ENCODE measurements at regions not wholly inside any gene's neighbourhood (a gene's known extent, or its start where the extent isn't known, plus 50 kb on each side); places are given as distances from the start of the nearest gene placed in this dataset.

GRCh38 chr16:73794994-73795393 is 501.6 kb upstream of the PSMD7 start:
- POLR2A ChIA-PET: no interaction called here
- no peaks in the 10 kb centered on the region for H3K36me3 Mint-ChIP-seq
- no peak overlapping the region for H3K27ac Mint-ChIP-seq

GRCh38 chr16:73793871-73794437 is 502.7 kb upstream of the PSMD7 start:
- ATAC-seq (ENCODE audit: low read depth): no peak
- POLR2A ChIA-PET: no interaction called here
- H3K9me3 Mint-ChIP-seq: no peaks in the 10 kb centered on the region
- no peaks in the 10 kb centered on the region for H3K36me3 Mint-ChIP-seq
- H3K27me3 Mint-ChIP-seq: no peaks in the 10 kb centered on the region
- no peaks in the 10 kb centered on the region for H3K4me1 Mint-ChIP-seq
- no peak for DNase-seq
- H3K4me3 Mint-ChIP-seq: no peak overlapping the region
- H3K27ac Mint-ChIP-seq: no peak overlapping the region

More at GRCh38 chr16:73794994-73795393, 501.6 kb upstream of the PSMD7 start:
- H3K27me3 Mint-ChIP-seq: no peaks in the 10 kb centered on the region
- H3K9me3 Mint-ChIP-seq: no peaks in the 10 kb centered on the region
- H3K4me3 Mint-ChIP-seq: no peak overlapping the region
- H3K4me1 Mint-ChIP-seq: no peaks in the 10 kb centered on the region
- DNase-seq (no peak), ATAC-seq (ENCODE audit: low read depth) (no peak)

GRCh38 chr16:73793260-73793659 is 503.4 kb upstream of the PSMD7 start:
- DNase-seq (no peak), ATAC-seq (ENCODE audit: low read depth) (no peak)
- no peak overlapping the region for H3K4me3 Mint-ChIP-seq
- no peaks in the 10 kb centered on the region for H3K36me3 Mint-ChIP-seq
- H3K27me3 Mint-ChIP-seq: no peaks in the 10 kb centered on the region
- H3K9me3 Mint-ChIP-seq: peaks cover 2% of the 10 kb centered on the region
- no peak overlapping the region for H3K27ac Mint-ChIP-seq
- POLR2A ChIA-PET: no interaction called here
- no peaks in the 10 kb centered on the region for H3K4me1 Mint-ChIP-seq

GRCh38 chr16:73792199-73793020 is 504.2 kb upstream of the PSMD7 start:
- H3K9me3 Mint-ChIP-seq: peaks cover 2% of the 10 kb centered on the region
- no peaks in the 10 kb centered on the region for H3K4me1 Mint-ChIP-seq
- no peaks in the 10 kb centered on the region for H3K27me3 Mint-ChIP-seq
- no peak overlapping the region for H3K27ac Mint-ChIP-seq
- POLR2A ChIA-PET: no interaction called here
- DNase-seq (no peak), ATAC-seq (ENCODE audit: low read depth) (no peak)
- no peaks in the 10 kb centered on the region for H3K36me3 Mint-ChIP-seq
- H3K4me3 Mint-ChIP-seq: no peak overlapping the region

- Mint-ChIP-seq H3K4me1 (no peaks in the 10 kb centered on the region), H3K27me3 (no peaks in the 10 kb centered on the region), H3K9me3 (peaks cover 5% of the 10 kb centered on the region), H3K4me3 (no peak overlapping the region), H3K36me3 (no peaks in the 10 kb centered on the region), H3K27ac (no peak overlapping the region)
- no peak for DNase-seq
- POLR2A ChIA-PET: no interaction called here
- ATAC-seq (ENCODE audit: low read depth): no peak
Observed at GRCh38 chr16:73781297-73781696, 515.3 kb upstream of the PSMD7 start.

GRCh38 chr16:73778887-73779286 is 517.7 kb upstream of the PSMD7 start:
- H3K27me3 Mint-ChIP-seq: no peaks in the 10 kb centered on the region

GRCh38 chr16:73775841-73776388 is 520.7 kb upstream of the PSMD7 start:
- Mint-ChIP-seq H3K4me3 (no peak overlapping the region), H3K36me3 (no peaks in the 10 kb centered on the region), H3K27ac (no peak overlapping the region), H3K9me3 (no peaks in the 10 kb centered on the region), H3K4me1 (no peaks in the 10 kb centered on the region), H3K27me3 (no peaks in the 10 kb centered on the region)
- POLR2A ChIA-PET: no interaction called here
- ATAC-seq (ENCODE audit: low read depth) (no peak), DNase-seq (no peak)

More at GRCh38 chr16:73778887-73779286, 517.7 kb upstream of the PSMD7 start:
- DNase-seq (no peak), ATAC-seq (ENCODE audit: low read depth) (no peak)
- H3K27ac Mint-ChIP-seq: no peak overlapping the region
- POLR2A ChIA-PET: no interaction called here
- no peaks in the 10 kb centered on the region for H3K36me3 Mint-ChIP-seq
- no peak overlapping the region for H3K4me3 Mint-ChIP-seq
- no peaks in the 10 kb centered on the region for H3K4me1 Mint-ChIP-seq
- peaks cover 2% of the 10 kb centered on the region for H3K9me3 Mint-ChIP-seq

GRCh38 chr16:73771196-73772064 is 525.2 kb upstream of the PSMD7 start:
- DNase-seq: no peak
- Mint-ChIP-seq H3K4me3 (no peak overlapping the region), H3K4me1 (no peaks in the 10 kb centered on the region), H3K36me3 (no peaks in the 10 kb centered on the region), H3K9me3 (no peaks in the 10 kb centered on the region), H3K27me3 (no peaks in the 10 kb centered on the region), H3K27ac (no peak overlapping the region)
- ATAC-seq (ENCODE audit: low read depth): no peak
- POLR2A ChIA-PET: no interaction called here

- H3K36me3 Mint-ChIP-seq: no peaks in the 10 kb centered on the region
- peaks cover 2% of the 10 kb centered on the region for H3K9me3 Mint-ChIP-seq
- H3K4me1 Mint-ChIP-seq: no peaks in the 10 kb centered on the region
- ATAC-seq (ENCODE audit: low read depth) (no peak), DNase-seq (no peak)
- no peaks in the 10 kb centered on the region for H3K27me3 Mint-ChIP-seq
- POLR2A ChIA-PET: no interaction called here
- H3K4me3 Mint-ChIP-seq: no peak overlapping the region
- H3K27ac Mint-ChIP-seq: no peak overlapping the region
Observed at GRCh38 chr16:73768786-73769203, 527.8 kb upstream of the PSMD7 start.

- no peak overlapping the region for H3K4me3 Mint-ChIP-seq
- POLR2A ChIA-PET: no interaction called here
Observed at GRCh38 chr16:73764321-73764720, 532.3 kb upstream of the PSMD7 start.

GRCh38 chr16:73756289-73757178 is 540.1 kb upstream of the PSMD7 start:
- no peaks in the 10 kb centered on the region for H3K27me3 Mint-ChIP-seq
- H3K4me3 Mint-ChIP-seq: no peak overlapping the region
- DNase-seq (no peak), ATAC-seq (ENCODE audit: low read depth) (no peak)
- POLR2A ChIA-PET: no interaction called here
- no peaks in the 10 kb centered on the region for H3K4me1 Mint-ChIP-seq
- no peak overlapping the region for H3K27ac Mint-ChIP-seq
- no peaks in the 10 kb centered on the region for H3K36me3 Mint-ChIP-seq
- H3K9me3 Mint-ChIP-seq: peaks cover 7% of the 10 kb centered on the region

More at GRCh38 chr16:73764321-73764720, 532.3 kb upstream of the PSMD7 start:
- DNase-seq (no peak), ATAC-seq (ENCODE audit: low read depth) (no peak)
- Mint-ChIP-seq H3K27me3 (no peaks in the 10 kb centered on the region), H3K36me3 (no peaks in the 10 kb centered on the region), H3K4me1 (no peaks in the 10 kb centered on the region), H3K27ac (no peak overlapping the region), H3K9me3 (peaks cover 4% of the 10 kb centered on the region)

- POLR2A ChIA-PET: no interaction called here
- Mint-ChIP-seq H3K9me3 (peaks cover 5% of the 10 kb centered on the region), H3K4me3 (no peak overlapping the region), H3K27ac (no peak overlapping the region), H3K4me1 (no peaks in the 10 kb centered on the region), H3K27me3 (no peaks in the 10 kb centered on the region), H3K36me3 (no peaks in the 10 kb centered on the region)
- no peak for ATAC-seq (ENCODE audit: low read depth)
- no peak for DNase-seq
Observed at GRCh38 chr16:73753931-73754330, 542.7 kb upstream of the PSMD7 start.

- no peaks in the 10 kb centered on the region for H3K27me3 Mint-ChIP-seq
- DNase-seq (no peak), ATAC-seq (ENCODE audit: low read depth) (no peak)
- H3K36me3 Mint-ChIP-seq: no peaks in the 10 kb centered on the region
- POLR2A ChIA-PET: no interaction called here
- H3K9me3 Mint-ChIP-seq: no peaks in the 10 kb centered on the region
- H3K4me3 Mint-ChIP-seq: no peak overlapping the region
- no peak overlapping the region for H3K27ac Mint-ChIP-seq
- no peaks in the 10 kb centered on the region for H3K4me1 Mint-ChIP-seq
Observed at GRCh38 chr16:73750639-73751038, 546.0 kb upstream of the PSMD7 start.

Measured in activated naive CD8-positive, alpha-beta T cell treated with anti-CD3 and anti-CD28 coated beads, Interleukin-2, amount 10 ng/mL, durations not matched to agents 7 days and 5 days (primary cell).